Endothelial cell (in vitro differentiated cells): ENCODE measurements at regions not wholly inside any gene's neighbourhood (a gene's known extent, or its start where the extent isn't known, plus 50 kb on each side); places are given as distances from the start of the nearest gene placed in this dataset.

Experiments
- DNase-seq: peaks from one replicate; pipeline ENCODE4 v3.0.0; 2021; ENCODE audit warnings: low spot score
- H3K27ac Mint-ChIP-seq: one replicate; pipeline ENCODE4 v1.8.0; 2021; ENCODE audit warnings: mixed read lengths, inconsistent platforms; ENCODE audit not compliant: unreplicated experiment
- H3K27me3 Mint-ChIP-seq: one replicate; pipeline ENCODE4 v1.8.0; 2021; ENCODE audit warnings: mild to moderate bottlenecking, moderate library complexity, mixed read lengths, inconsistent platforms; ENCODE audit not compliant: unreplicated experiment
- H3K36me3 Mint-ChIP-seq: one replicate; pipeline ENCODE4 v1.8.0; 2021; ENCODE audit warnings: mild to moderate bottlenecking, low read depth, mixed read lengths, inconsistent platforms; ENCODE audit not compliant: unreplicated experiment
- H3K4me1 Mint-ChIP-seq: one replicate; pipeline ENCODE4 v1.8.0; 2021; ENCODE audit warnings: mild to moderate bottlenecking, mixed read lengths, inconsistent platforms; ENCODE audit not compliant: unreplicated experiment
- H3K4me3 Mint-ChIP-seq: one replicate; pipeline ENCODE4 v1.8.0; 2021; ENCODE audit warnings: mild to moderate bottlenecking, mixed read lengths, inconsistent platforms; ENCODE audit not compliant: unreplicated experiment
- H3K9me3 Mint-ChIP-seq: one replicate; pipeline ENCODE4 v1.8.0; 2021; ENCODE audit warnings: mixed read lengths, inconsistent platforms; ENCODE audit not compliant: unreplicated experiment
- CTCF ChIP-seq: fragments of 200-600 bp; sonication (generic); IDR thresholded peaks from one replicate; pipeline ENCODE4 v1.5.0; 2021; ENCODE audit warnings: antibody characterized with exemption; ENCODE audit not compliant: unreplicated experiment

GRCh38 chr7:153081496-153081895 is 321.9 kb downstream of the ACTR3B start:
- Mint-ChIP-seq H3K4me3 (no peak overlapping the region), H3K27ac (no peak overlapping the region), H3K27me3 (peaks cover 2% of the 10 kb centered on the region), H3K36me3 (no peaks in the 10 kb centered on the region), H3K4me1 (no peaks in the 10 kb centered on the region), H3K9me3 (no peaks in the 10 kb centered on the region)
- DNase-seq, result no peak
- no peak for TF ChIP-seq CTCF

GRCh38 chr7:153084278-153084677 is 324.7 kb downstream of the ACTR3B start:
- Mint-ChIP-seq H3K9me3 (no peaks in the 10 kb centered on the region), H3K36me3 (no peaks in the 10 kb centered on the region), H3K4me3 (no peak overlapping the region), H3K27ac (no peak overlapping the region), H3K4me1 (no peaks in the 10 kb centered on the region), H3K27me3 (peaks cover 2% of the 10 kb centered on the region)
- no peak for TF ChIP-seq CTCF
- no peak for DNase-seq

- H3K9me3 Mint-ChIP-seq, result no peaks in the 10 kb centered on the region
- H3K27me3 Mint-ChIP-seq, result peaks cover 2% of the 10 kb centered on the region
- no peaks in the 10 kb centered on the region for H3K4me1 Mint-ChIP-seq
- H3K36me3 Mint-ChIP-seq, result no peaks in the 10 kb centered on the region
- H3K4me3 Mint-ChIP-seq, result no peak overlapping the region
- TF ChIP-seq CTCF, result no peak
- H3K27ac Mint-ChIP-seq, result no peak overlapping the region
- no peak for DNase-seq
These were observed 327.9 kb downstream of the ACTR3B start for GRCh38 chr7:153087498-153087897.

GRCh38 chr7:153088601-153089000 is 329.0 kb downstream of the ACTR3B start:
- Mint-ChIP-seq H3K9me3 (no peaks in the 10 kb centered on the region), H3K4me1 (no peaks in the 10 kb centered on the region), H3K36me3 (no peaks in the 10 kb centered on the region), H3K27me3 (no peaks in the 10 kb centered on the region), H3K27ac (no peak overlapping the region), H3K4me3 (no peak overlapping the region)
- TF ChIP-seq CTCF, result no peak
- DNase-seq, result no peak

GRCh38 chr7:153090209-153090608 is 330.7 kb downstream of the ACTR3B start:
- Mint-ChIP-seq H3K4me3 (no peak overlapping the region), H3K27me3 (no peaks in the 10 kb centered on the region), H3K27ac (no peak overlapping the region), H3K36me3 (peaks cover 4% of the 10 kb centered on the region), H3K9me3 (no peaks in the 10 kb centered on the region), H3K4me1 (no peaks in the 10 kb centered on the region)
- TF ChIP-seq CTCF, result no peak
- no peak for DNase-seq
